ENCODE measurements at regions not wholly inside any gene's neighbourhood (a gene's known extent, or its start where the extent isn't known, plus 50 kb on each side); places are given as distances from the start of the nearest gene placed in this dataset.
"Not testable (repeated sequence)": the region's sequence is repeated elsewhere in the genome, so short reads cannot be mapped to it uniquely, and the experiment has no call there.

GRCh38 chr10:63783882-63784281, 262.7 kb downstream of the REEP3 start:
- no peak for DNase-seq (ENCODE audit: low spot score)

- no peak for DNase-seq (ENCODE audit: low spot score)
These were observed 267.1 kb downstream of the REEP3 start for GRCh38 chr10:63788152-63788821.

- no peak for DNase-seq (ENCODE audit: low spot score)
These were observed 274.1 kb downstream of the REEP3 start for GRCh38 chr10:63795094-63795860.

DNA sequence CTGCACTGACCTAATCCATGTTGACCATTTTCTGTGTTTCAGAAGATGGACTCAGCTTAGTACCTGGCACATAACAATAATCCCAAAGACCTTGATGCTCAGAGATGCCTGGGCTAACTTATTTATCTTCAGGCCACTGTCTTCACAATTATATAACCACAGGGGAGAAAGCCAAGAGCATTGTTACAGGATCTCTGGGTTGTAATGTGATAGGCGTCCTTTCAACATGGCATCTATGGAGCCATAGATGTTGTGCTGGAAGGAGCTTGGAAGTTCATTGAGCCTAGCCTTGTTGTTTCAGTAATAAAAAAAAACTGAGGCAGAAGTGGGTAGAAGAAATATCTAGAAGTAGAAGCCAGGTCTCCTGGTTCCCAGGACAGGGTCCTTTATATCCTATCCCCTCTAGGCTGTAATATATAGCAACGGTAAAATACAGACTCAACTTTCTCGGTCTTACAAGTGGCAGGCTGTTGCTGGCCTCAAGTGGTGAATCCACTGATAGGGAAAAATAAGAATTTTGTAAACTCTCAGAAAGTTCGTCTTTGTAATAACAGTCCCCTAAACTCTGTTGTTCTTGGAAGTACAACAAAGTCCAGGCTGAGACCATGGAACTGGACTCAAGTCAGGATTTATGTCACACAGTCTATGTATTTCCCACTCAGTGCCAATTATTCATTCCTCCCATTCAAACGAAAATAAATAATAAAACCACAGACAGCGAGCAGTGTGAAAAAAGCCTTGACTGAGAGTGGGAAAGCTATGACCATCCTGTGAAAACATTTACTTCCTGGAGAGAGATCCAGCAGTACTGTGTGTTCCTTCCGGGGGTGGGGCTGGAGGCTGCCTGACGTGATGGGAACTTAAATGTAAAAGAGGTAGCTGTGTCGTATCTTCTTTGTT, 277.6 kb downstream of the REEP3 start:
- DNase-seq (ENCODE audit: low spot score): peak; percentile 55

- DNase-seq (ENCODE audit: low spot score): no peak
These were observed 278.5 kb downstream of the REEP3 start for GRCh38 chr10:63799521-63800300.

DNA sequence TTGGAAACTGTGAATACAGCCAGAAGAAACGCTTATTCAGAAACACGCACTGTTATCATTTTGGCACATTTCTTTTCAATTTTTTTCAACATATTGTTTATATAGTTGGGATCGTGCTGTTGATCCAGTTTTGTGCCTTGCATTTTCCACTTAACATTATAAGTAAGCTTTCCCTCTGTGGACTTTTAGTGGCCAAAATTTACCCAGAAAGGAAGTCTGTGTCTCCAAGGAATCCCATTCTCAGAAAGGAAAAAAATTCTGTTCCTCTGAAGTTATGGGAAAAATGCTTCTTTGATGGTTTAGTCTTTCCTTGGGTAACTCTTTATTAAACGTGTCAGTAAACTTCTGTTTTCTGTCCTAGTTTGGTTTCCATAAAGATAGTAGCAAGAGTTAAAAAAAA, 280.0 kb downstream of the REEP3 start:
- no peak for DNase-seq (ENCODE audit: low spot score)

- no peak for DNase-seq (ENCODE audit: low spot score)
These were observed 285.1 kb downstream of the REEP3 start for GRCh38 chr10:63806330-63806729.

DNA sequence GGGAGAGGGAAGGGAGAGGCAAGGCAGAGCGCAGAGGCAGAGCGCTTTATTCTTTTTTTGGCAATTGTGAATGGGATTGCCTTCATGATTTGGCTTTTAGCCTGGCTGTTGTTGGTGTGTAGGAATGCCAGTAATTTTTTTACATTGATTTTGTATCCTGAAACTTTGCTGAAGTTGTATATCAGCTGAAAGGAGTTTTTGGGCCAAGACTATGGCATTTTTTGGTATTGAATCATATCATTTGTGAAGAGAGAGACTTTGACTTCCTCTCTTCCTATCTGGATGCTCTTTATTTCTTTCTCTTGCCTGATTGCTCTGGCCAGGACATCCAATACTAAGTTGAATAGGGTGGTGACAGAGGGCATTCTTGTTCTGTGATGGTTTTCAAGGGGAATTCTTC, 291.3 kb downstream of the REEP3 start:
- no peak for DNase-seq (ENCODE audit: low spot score)

DNA sequence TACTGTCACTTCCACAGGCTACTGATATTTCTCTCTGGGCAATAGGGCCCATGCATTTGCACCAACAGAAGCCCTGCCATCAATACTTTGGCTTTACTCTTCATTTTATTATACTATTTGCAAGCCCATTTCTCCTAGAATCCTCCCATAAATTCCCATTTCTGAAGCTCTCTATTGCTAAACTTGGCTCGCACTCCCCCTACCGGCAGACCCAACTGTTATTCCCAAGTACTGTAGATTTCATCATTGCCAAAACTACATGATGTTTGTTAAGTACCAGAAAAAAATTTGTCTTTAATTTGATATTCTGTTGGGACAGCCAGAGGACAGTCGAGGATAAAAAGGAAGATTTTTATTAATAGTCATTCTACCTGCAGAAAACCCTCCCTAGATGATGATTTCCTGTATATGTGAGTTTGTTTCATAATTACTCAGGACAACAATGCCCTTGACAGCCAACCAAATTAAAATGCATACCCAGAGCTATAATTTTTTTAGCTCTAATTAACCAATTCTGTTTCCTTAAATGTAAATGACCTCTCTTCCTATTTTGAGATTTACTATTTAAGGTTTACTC, 298.6 kb downstream of the REEP3 start:
- peak; percentile 61 for DNase-seq (ENCODE audit: low spot score)

- no peak for DNase-seq (ENCODE audit: low spot score)
These were observed 301.3 kb downstream of the REEP3 start for GRCh38 chr10:63822496-63822895.

- no peak for DNase-seq (ENCODE audit: low spot score)
These were observed 303.9 kb downstream of the REEP3 start for GRCh38 chr10:63825111-63825510.

- no peak for DNase-seq (ENCODE audit: low spot score)
These were observed 304.6 kb downstream of the REEP3 start for GRCh38 chr10:63825766-63826165.

GRCh38 chr10:63827018-63827417, 305.8 kb downstream of the REEP3 start:
- DNase-seq (ENCODE audit: low spot score): not testable (repeated sequence)

- no peak for DNase-seq (ENCODE audit: low spot score)
These were observed 307.8 kb downstream of the REEP3 start for GRCh38 chr10:63829020-63829419.

- no peak for DNase-seq (ENCODE audit: low spot score)
These were observed 308.5 kb downstream of the REEP3 start for GRCh38 chr10:63829573-63830149.

- DNase-seq (ENCODE audit: low spot score): no peak
These were observed 311.5 kb downstream of the REEP3 start for GRCh38 chr10:63832686-63833085.

- DNase-seq (ENCODE audit: low spot score): no peak
These were observed 312.3 kb downstream of the REEP3 start for GRCh38 chr10:63833411-63834060.

- no peak for DNase-seq (ENCODE audit: low spot score)
These were observed 315.7 kb downstream of the REEP3 start for GRCh38 chr10:63836666-63837442.

GRCh38 chr10:63841761-63842160, 320.6 kb downstream of the REEP3 start:
- no peak for DNase-seq (ENCODE audit: low spot score)

GRCh38 chr10:63843107-63843506, 321.9 kb downstream of the REEP3 start:
- DNase-seq (ENCODE audit: low spot score): no peak
